Adrenal gland (tissue), 5 donors: ENCODE measurements at regions not wholly inside any gene's neighbourhood (a gene's known extent, or its start where the extent isn't known, plus 50 kb on each side); places are given as distances from the start of the nearest gene placed in this dataset.

Experiments
- CTCF ChIP-seq, 6 experiments: fragments of 450-650 bp in 4 of 6; fragments of 200-600 bp in 2 of 6; sonication (generic) in 1 of 6; IDR thresholded peaks; 1 replicate in 5 of 6; 2 replicates in 1 of 6; pipeline versions ENCODE4 v1.5.1 to v1.8.0; 2016 to 2021; ENCODE audit warnings: antibody characterized with exemption in 6 of 6, mild to moderate bottlenecking in 2 of 6, moderate library complexity in 1 of 6
- POLR2A ChIP-seq, 2 donors: fragments of 450-650 bp; IDR thresholded peaks; one replicate each; pipeline ENCODE4 v1.6.1; 2017; ENCODE audit warnings: antibody characterized with exemption in 2 of 2, mild to moderate bottlenecking in 2 of 2, moderate library complexity in 1 of 2
- donor health status: DM: no; HTN: no; CAD: no.

- TF ChIP-seq CTCF (IDR thresholded peaks at IDR 0.05) (no peak), POLR2A (IDR thresholded peaks at IDR 0.05) (no peak)
Measured at GRCh38 chr6:170186006-170186935, 104.6 kb downstream of the DLL1 start.
